Urothelium cell line (cell line): ENCODE measurements at regions not wholly inside any gene's neighbourhood (a gene's known extent, or its start where the extent isn't known, plus 50 kb on each side); places are given as distances from the start of the nearest gene placed in this dataset.

Experiments
- DNase-seq: peaks from one replicate; pipeline ENCODE4 v3.0.0; 2011; ENCODE audit warnings: low spot score, mixed read lengths
- FAIRE-seq: peaks from 2 replicates; lab custom pipeline; 2011; peaks lifted over from hg19 to GRCh38; lab: Jason Lieb, UNC

GRCh38 chr5:167228134-167228533 is 1063.3 kb upstream of the WWC1 start:
- FAIRE-seq (no peak), DNase-seq (no peak)

GRCh38 chr5:167229751-167230150 is 1061.7 kb upstream of the WWC1 start:
- DNase-seq (no peak), FAIRE-seq (no peak)

- FAIRE-seq (no peak), DNase-seq (no peak)
Measured at GRCh38 chr5:167230414-167230813, 1061.0 kb upstream of the WWC1 start.

GRCh38 chr5:167232675-167233311 is 1058.7 kb upstream of the WWC1 start:
- no peak for FAIRE-seq
- no peak for DNase-seq

GRCh38 chr5:167233507-167234220 is 1057.8 kb upstream of the WWC1 start:
- no peak for DNase-seq
- no peak for FAIRE-seq

- no peak for FAIRE-seq
- DNase-seq, result no peak
Measured at GRCh38 chr5:167241436-167242067, 1049.9 kb upstream of the WWC1 start.

GRCh38 chr5:167242701-167243100 is 1048.7 kb upstream of the WWC1 start:
- DNase-seq, result no peak
- no peak for FAIRE-seq

GRCh38 chr5:167243463-167243862 is 1048.0 kb upstream of the WWC1 start:
- no peak for DNase-seq
- no peak for FAIRE-seq

GRCh38 chr5:167244583-167244982 is 1046.9 kb upstream of the WWC1 start:
- DNase-seq (peak; percentile 24), FAIRE-seq (no peak)

- FAIRE-seq (no peak), DNase-seq (peak; percentile 20)
Measured at GRCh38 chr5:167245868-167246267, 1045.6 kb upstream of the WWC1 start.

- FAIRE-seq, result no peak
- no peak for DNase-seq
Measured at GRCh38 chr5:167247816-167248215, 1043.6 kb upstream of the WWC1 start.

GRCh38 chr5:167248257-167248656 is 1043.2 kb upstream of the WWC1 start:
- FAIRE-seq (no peak), DNase-seq (no peak)

GRCh38 chr5:167250996-167251395 is 1040.4 kb upstream of the WWC1 start:
- DNase-seq (no peak), FAIRE-seq (no peak)

GRCh38 chr5:167254132-167254531 is 1037.3 kb upstream of the WWC1 start:
- DNase-seq, result no peak
- no peak for FAIRE-seq

- DNase-seq (no peak), FAIRE-seq (no peak)
Measured at GRCh38 chr5:167255926-167256325, 1035.5 kb upstream of the WWC1 start.

GRCh38 chr5:167259806-167260205 is 1031.6 kb upstream of the WWC1 start:
- DNase-seq (no peak), FAIRE-seq (no peak)

GRCh38 chr5:167261309-167262100 is 1029.9 kb upstream of the WWC1 start:
- FAIRE-seq, result no peak
- DNase-seq, result peak; percentile 9

GRCh38 chr5:167263185-167263584 is 1028.3 kb upstream of the WWC1 start:
- FAIRE-seq, result no peak
- no peak for DNase-seq

- no peak for FAIRE-seq
Measured at GRCh38 chr5:167264348-167264747, 1027.1 kb upstream of the WWC1 start.

GRCh38 chr5:167268337-167268736 is 1023.1 kb upstream of the WWC1 start:
- FAIRE-seq (no peak), DNase-seq (no peak)

More at GRCh38 chr5:167264348-167264747, 1027.1 kb upstream of the WWC1 start:
- DNase-seq, result no peak

- DNase-seq (no peak), FAIRE-seq (no peak)
Measured at GRCh38 chr5:167269146-167269545, 1022.3 kb upstream of the WWC1 start.
